ENCODE measurements at regions not wholly inside any gene's neighbourhood (a gene's known extent, or its start where the extent isn't known, plus 50 kb on each side); places are given as distances from the start of the nearest gene placed in this dataset.

DNA sequence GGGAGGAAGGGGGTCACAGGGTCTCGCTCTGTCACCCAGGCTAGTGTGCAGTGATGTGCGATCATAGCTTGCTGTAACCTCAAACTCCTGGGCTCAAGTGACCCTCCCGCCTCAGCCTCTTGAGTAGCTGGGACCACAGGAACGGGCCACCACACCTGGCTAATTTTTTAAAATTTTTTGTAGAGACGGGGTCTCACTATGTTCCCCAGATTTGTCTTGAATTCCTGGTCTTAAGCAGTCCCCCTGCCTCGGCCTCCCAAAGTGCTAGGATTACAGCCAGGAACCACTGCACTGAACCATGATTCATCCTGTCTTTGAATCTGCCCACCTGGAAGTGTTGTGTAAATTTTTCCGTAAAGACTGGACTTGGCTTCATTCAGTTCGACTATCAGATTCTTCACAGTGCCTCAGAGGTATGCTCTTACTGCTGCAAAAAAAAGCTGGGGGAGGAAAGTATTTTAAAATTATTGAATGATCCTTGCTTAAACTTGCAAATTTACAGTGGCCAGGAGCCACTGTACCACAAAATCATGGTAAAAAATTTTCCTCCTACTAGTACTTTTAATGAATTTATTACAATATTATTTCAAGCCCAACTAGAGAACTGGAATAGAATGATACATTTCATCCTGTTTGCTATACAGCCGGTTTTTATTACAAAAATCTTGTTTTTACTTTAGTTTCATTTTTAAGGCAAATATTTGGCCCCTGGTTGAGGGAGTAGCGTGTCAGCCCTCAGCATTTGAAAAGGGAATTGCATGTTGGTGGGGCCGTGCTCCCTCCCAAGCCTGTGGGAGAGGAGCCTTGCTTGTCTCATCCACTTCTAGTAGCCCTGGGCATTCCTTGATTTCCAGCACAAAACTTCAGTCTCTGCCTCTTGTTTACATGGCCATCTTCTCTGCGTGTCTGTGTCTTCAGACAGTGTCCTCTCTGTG lies 202.5 kb upstream of the SGK1 start:
- ChIA-PET CTCF (no interaction called here), POLR2A (interaction anchor here (0.5 kb wide), 1 partner anchor 76 kb away, joined by 5 read pairs; no protein-coding TSS in a partner anchor)
- Histone ChIP-seq H3K4me3 (ENCODE audit: low read depth, low read length) (no peak overlapping the region), H3K36me3 (ENCODE audit: control insufficient read depth, insufficient read depth, low read length) (no peaks in the 10 kb centered on the region), H3K27me3 (ENCODE audit: control insufficient read depth, insufficient read depth, low read length) (no peaks in the 10 kb centered on the region)
- DNase-seq (ENCODE audit: low read depth), result no peak
- TF ChIP-seq, protein P1, sequence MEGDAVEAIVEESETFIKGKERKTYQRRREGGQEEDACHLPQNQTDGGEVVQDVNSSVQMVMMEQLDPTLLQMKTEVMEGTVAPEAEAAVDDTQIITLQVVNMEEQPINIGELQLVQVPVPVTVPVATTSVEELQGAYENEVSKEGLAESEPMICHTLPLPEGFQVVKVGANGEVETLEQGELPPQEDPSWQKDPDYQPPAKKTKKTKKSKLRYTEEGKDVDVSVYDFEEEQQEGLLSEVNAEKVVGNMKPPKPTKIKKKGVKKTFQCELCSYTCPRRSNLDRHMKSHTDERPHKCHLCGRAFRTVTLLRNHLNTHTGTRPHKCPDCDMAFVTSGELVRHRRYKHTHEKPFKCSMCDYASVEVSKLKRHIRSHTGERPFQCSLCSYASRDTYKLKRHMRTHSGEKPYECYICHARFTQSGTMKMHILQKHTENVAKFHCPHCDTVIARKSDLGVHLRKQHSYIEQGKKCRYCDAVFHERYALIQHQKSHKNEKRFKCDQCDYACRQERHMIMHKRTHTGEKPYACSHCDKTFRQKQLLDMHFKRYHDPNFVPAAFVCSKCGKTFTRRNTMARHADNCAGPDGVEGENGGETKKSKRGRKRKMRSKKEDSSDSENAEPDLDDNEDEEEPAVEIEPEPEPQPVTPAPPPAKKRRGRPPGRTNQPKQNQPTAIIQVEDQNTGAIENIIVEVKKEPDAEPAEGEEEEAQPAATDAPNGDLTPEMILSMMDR (IDR thresholded peaks at IDR 0.05; ENCODE audit: insufficient read depth, low read depth, low read length), result no peak

DNA sequence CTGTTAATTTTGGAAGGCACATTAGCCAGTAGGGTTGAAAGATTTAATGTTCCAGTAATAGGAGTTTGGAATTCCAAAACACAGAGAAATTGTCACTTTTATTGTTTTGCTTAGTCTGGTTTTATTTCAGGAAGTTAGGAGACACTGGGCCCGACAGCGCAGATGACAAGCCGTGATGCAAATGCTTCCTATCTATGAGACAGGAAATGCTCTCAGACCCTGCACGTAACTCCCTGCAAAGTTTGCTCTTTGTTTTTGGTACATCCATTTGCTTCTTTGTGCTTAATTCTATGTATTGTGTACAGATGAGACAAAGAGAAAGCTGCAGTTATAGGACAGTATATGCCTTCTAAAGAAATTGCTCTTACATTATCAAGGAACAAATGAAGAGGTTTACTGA lies 201.6 kb upstream of the SGK1 start:
- TF ChIP-seq, protein P1 (IDR thresholded peaks at IDR 0.05; ENCODE audit: insufficient read depth, low read depth, low read length), result no peak
- no peaks in the 10 kb centered on the region for H3K27me3 ChIP-seq (ENCODE audit: control insufficient read depth, insufficient read depth, low read length)
- no peaks in the 10 kb centered on the region for H3K36me3 ChIP-seq (ENCODE audit: control insufficient read depth, insufficient read depth, low read length)
- DNase-seq (ENCODE audit: low read depth), result no peak
- POLR2A ChIA-PET, result no interaction called here
- no peak overlapping the region for H3K4me3 ChIP-seq (ENCODE audit: low read depth, low read length)
- CTCF ChIA-PET, result no interaction called here

DNA sequence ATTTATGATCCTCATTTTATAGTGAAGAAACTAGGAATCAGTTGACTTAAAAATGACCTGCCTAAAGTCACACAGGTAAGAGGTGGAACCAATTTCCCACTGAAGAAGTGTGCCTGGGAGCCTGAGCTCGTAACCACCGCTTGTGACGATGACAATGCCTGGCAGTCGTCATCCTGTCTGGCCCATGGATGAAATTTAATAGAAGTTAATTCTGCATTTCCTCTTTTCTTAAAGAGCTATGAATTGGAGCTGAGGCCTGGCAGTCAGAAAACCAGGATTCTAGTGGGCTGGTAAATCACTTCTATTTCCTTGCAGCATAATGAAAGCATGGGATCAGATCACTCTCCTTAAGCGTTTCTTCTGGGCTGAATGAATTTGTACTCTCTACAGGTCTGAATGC lies 200.0 kb upstream of the SGK1 start:
- POLR2A ChIA-PET, result no interaction called here
- DNase-seq (ENCODE audit: low read depth), result no peak
- Histone ChIP-seq H3K4me3 (ENCODE audit: low read depth, low read length) (no peak overlapping the region), H3K27me3 (ENCODE audit: control insufficient read depth, insufficient read depth, low read length) (no peaks in the 10 kb centered on the region), H3K36me3 (ENCODE audit: control insufficient read depth, insufficient read depth, low read length) (no peaks in the 10 kb centered on the region)
- CTCF ChIA-PET, result no interaction called here
- TF ChIP-seq, protein P1 (IDR thresholded peaks at IDR 0.05; ENCODE audit: insufficient read depth, low read depth, low read length), result no peak

DNA sequence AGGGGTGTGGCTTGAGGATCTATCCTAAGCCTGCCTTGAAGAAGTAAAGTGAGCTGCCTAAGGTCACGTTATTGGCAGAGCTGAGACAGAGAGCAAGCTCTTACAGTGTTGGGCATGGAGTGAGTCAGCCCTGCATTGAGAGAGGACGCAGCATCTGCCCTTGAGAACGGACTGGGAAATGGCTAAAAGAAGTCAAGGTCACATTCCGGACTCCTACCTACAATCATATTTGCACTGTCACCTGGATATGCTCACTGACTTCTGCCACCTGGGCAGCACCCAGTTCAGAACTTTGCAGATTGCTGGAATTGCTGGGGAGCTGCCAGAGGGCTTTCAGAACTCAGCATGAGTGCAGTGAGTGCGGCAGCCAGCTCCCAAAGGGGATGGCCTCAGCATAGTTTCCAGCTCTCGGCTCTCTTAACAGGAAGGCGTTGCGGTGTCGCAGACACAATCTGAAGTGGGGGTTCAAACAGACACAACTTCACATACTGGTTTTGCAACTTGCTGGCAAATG lies 199.3 kb upstream of the SGK1 start:
- ChIA-PET POLR2A (interaction anchor here (0.5 kb wide), 1 partner anchor 13 kb away, joined by 6 read pairs; no protein-coding TSS in a partner anchor), CTCF (interaction anchor here (1.1 kb wide), 1 partner anchor 182 kb away, joined by 3 read pairs; no protein-coding TSS in a partner anchor)
- no peaks in the 10 kb centered on the region for H3K36me3 ChIP-seq (ENCODE audit: control insufficient read depth, insufficient read depth, low read length)
- DNase-seq (ENCODE audit: low read depth), result peak; percentile 26
- TF ChIP-seq, protein P1 (IDR thresholded peaks at IDR 0.05; ENCODE audit: insufficient read depth, low read depth, low read length), result no peak
- H3K27me3 ChIP-seq (ENCODE audit: control insufficient read depth, insufficient read depth, low read length), result no peaks in the 10 kb centered on the region
- no peak overlapping the region for H3K4me3 ChIP-seq (ENCODE audit: low read depth, low read length)

DNA sequence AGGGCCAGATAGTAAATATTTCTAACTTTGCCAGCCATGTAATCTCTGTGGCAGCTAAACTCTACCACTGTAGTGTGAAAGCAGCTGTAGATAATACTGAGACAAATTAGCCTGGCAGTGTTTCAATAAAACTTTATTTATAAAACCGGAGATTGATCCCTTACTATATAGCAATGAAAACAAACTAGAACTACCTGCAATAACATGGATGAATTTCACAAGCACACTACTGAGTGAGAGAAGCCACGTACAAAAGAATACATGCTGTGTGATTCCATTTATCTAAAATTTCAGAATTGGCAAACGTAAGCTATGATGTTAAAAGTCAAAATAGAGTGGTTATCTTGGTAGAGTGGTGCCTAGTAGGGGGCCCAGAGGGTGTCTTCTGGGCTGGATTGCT lies 198.7 kb upstream of the SGK1 start:
- H3K4me3 ChIP-seq (ENCODE audit: low read depth, low read length), result no peak overlapping the region
- DNase-seq (ENCODE audit: low read depth), result no peak
- no peaks in the 10 kb centered on the region for H3K36me3 ChIP-seq (ENCODE audit: control insufficient read depth, insufficient read depth, low read length)
- POLR2A ChIA-PET, result no interaction called here
- no peaks in the 10 kb centered on the region for H3K27me3 ChIP-seq (ENCODE audit: control insufficient read depth, insufficient read depth, low read length)
- TF ChIP-seq, protein P1 (IDR thresholded peaks at IDR 0.05; ENCODE audit: insufficient read depth, low read depth, low read length), result no peak
- CTCF ChIA-PET, result interaction anchor here (1.0 to 1.4 kb wide), 3 partner anchors 10 to 182 kb away, joined by 3 read pairs; no protein-coding TSS in a partner anchor

Data from BJ (cell line).